Stimulated activated CD8-positive, alpha-beta memory T cell treated with anti-CD3 and anti-CD28 coated beads, Interleukin-7, amount 100 ng/mL, for 24 hours (primary cell): ENCODE measurements at regions not wholly inside any gene's neighbourhood (a gene's known extent, or its start where the extent isn't known, plus 50 kb on each side); places are given as distances from the start of the nearest gene placed in this dataset.
"Not testable (repeated sequence)": the region's sequence is repeated elsewhere in the genome, so short reads cannot be mapped to it uniquely, and the experiment has no call there.

Experiments used
- DNase-seq: peaks from one replicate; pipeline ENCODE4 v3.0.0-alpha.2; 2020; ENCODE audit warnings: low read depth

DNA sequence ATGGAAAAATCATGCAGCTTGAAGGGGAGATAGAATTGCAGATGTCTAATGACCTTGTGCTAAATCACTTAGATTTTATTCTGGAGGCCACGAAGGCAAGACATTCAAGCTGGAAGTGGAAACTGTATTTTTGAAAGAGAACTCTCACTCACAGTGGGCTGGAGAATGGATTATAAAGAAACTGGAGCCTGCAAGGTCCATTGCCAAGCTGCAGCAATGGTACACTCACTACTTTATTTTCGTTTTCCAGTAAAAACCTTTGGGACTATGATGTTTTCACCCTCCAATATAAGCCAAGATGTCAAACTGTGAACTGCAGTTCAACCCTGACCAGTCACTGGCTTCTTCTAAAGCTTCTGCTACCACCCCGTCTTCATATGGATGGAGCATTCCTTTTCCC, 62.0 kb downstream of the SKIDA1 start:
- DNase-seq: no peak

DNA sequence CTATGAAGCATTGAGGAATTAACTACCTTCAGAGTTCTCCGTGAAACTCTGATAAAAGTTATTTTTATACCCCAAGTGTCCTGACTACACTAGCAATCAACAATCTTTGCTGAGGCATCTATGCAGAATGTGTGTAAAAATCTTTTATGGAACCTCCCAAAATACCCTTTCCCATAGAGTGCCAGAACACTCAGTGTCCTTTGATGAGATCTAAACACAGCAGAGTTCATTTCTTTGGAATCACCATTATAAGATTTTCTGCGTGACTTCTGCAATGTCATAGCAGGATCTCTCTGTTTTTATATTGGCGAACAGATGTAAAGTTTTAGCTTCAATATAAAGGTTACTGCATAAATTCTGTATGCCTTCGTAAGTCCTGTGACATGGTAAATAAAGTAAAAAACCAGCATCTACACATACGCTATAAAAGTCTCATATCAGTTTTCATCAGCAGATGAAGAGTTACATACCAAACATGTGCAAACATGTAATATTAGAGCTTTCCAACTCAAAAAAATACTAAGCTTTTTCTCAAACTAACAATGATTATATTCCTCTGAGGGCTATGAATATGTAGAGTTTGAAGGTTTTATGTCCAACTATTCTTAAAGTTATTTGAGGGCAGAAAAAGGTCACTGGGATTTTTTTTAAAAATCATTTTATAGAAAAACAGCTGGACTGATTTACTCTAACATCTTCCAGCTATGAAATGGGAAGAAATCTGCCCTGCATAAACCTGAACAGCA, 67.2 kb downstream of the SKIDA1 start:
- DNase-seq: no peak

DNA sequence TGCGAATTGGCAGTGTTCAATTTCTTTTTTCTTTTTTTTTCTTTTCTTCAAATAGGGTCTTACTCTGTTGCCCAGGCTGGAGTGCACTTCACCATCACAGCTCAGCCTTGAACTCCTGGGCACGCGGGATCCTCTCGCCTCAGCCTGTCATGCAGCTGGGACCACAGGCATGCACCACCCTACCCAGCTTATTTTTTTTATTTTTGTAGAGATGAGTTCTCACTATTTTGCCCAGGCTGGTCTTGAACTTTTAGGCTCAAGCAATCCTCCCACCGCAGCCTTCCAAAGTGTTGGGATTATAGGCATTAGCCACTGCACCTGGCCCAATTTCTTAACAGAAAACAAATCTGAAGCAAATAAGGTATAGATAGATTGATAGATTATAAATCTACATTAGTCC, 69.3 kb downstream of the SKIDA1 start:
- DNase-seq: no peak

DNA sequence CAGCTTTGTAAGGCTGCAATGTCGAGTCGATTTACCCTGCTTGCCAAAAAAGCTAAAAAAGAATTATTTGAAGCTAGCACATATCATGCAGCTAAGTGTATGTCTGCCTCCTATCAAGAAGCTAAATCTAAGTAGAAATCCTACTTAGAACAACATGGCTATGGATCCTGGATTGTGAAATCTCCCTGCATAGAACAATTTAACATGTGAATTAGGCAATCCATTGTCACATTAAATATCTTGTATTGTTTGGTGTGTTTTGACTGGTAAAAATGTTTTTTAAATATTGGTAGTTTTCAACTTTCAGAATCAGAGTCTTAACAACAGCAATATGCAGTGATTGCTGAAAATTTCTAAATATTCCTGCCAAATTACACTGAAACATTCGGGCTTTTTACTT, 73.3 kb downstream of the SKIDA1 start:
- DNase-seq: no peak

DNA sequence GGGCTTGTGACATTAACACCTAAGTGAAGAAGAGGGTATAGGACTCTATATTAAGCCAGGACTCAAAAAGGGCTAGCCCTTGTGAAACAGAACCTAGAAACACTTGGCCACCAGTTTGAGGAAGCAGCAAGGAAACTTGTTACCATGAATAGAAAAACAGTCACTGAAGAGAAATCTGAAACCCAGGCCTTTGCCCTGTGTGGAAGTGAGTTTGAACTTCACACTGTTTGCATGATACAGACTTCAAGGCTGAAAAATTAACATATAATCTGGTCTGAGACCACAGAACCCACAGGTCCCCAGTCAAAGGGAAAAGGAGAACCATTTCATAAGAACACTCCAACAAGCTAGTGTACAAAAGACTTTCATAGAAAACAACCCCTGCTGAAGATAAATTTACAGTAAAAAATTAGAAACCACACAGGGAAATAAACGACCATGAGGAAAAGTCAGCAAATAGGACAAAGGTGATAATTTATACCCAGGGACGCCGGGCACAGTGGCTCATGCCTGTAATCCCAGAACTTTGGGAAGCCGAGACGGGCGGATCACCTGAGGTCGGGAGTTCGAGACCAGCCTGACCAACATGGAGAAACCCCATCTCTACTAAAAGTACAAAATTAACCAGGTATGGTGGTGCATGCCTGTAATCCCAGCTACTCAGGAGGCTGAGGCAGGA, 76.1 kb downstream of the SKIDA1 start:
- no peak for DNase-seq

DNA sequence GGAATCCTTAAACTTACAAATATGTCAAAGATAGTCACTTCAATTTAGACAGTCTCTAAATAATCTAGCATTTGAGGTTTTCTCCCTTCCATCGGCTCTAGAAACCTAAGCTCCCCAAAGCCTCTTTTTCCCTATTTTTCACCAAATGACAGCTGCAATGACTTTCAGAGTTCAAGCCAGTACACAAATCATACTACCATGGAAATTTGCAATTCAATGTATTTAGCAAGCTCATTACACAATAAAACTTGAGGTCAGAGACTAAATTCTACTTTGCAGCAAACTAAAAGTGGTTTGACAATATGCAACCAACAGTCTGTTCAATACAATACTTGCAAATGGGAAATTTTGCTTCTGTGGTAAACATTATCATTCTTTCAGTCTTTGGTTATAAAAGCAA, 80.3 kb downstream of the SKIDA1 start:
- no peak for DNase-seq

DNA sequence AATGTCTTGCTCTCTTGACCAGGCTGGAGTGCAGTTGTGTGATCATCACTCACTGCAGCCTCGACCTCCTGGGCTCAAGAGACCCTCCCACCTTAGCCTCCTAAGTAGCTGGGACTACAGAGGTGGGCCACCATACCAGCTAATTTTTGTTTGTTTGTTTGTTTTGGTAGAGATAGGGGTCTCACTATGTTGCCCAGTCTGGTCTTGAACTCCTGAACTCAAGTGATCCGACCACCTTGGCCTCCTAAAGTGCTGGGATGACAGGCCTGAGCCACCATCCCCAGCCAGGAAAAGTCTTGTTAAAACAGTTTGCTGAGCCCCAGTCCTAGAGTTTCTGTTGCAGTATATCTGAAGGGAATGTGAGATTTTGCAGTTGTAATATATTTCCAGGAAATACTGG, 83.9 kb downstream of the SKIDA1 start:
- no peak for DNase-seq

DNA sequence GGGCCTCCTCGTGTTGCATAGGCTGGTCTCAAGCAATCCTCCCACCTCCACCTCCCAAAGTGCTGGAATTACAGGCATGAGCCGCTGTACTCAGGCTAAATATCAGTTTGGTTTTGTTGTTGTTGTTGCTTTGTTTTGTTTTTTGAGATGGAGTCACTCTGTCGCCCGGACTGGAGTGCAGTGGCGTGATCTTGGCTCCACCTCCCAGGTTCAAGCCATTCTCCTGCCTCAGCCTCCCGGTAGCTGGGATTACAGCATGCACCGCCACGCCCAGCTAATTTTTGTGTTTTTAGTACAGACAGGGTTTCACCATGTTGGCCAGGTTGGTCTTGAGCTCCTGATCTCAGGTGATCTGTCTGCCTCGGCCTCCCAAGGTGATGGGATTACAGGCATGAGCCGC, 86.6 kb downstream of the SKIDA1 start:
- DNase-seq: not testable (repeated sequence)

DNA sequence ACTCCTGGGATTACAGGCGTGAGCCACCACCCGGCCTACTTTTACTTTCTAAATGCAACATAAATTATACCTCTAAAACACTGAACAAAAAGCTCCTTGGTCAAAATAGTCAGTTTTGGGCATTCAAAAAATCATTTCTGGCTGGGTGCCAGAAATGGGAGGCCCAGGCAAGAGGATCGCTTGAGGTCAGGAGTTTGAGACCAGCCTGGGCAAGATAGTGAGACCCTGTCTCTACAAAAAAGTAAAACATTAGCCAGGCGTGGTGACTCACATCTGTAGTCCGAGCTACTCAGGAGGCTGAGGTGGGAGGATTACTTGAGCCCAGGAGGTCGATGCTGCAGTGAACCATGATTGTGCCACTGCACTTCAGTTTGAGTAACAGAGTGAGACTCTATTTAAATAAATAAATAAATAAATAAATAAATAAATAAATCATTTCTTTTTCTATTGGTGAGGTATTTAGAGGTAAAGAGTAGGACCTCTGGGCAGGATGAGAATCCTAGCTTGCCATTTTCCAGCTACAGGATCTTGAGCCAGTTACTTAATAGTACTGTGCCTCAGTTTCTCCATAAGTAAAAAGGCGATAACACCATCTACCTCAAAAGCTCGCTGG, 87.6 kb downstream of the SKIDA1 start:
- no peak for DNase-seq

DNA sequence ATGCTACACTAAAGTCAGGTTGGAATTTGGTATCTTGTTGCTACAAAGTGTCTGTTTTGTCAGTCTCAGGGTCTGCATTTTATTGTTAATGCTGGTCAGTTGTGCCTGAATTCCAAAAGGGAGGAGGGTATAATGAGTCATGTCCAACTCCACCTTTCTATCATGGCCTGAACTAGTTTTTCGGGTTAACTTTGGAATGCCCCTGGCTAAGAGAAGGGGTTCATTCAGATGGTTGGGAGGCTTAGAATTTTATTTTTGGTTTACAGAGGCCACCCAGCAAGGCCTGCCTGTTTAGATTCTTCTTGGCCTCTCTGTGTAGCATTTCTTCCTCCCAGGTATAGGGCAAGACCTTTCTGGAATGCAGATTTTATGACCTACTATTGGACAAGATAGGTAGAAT, 93.2 kb downstream of the SKIDA1 start:
- DNase-seq: no peak

DNA sequence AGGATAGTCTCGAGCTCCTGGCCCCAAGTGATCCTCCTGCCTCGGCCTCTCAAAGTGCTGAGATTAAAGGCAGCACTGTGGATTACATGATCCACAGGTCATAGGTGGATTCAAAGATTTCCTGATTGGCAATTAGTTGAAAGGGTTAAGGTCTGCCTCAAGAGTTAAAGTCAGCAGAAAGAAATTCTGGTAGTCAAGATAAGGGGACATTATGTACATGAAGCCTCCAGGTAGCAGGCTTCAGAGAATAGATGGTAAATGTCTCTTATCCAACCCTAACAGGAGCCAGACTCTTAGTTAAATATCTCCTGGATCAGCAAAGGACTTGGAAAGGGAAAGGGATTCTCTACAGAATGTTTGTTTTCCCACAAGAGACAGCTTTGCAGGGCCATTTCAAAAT, 93.7 kb downstream of the SKIDA1 start:
- no peak for DNase-seq

DNA sequence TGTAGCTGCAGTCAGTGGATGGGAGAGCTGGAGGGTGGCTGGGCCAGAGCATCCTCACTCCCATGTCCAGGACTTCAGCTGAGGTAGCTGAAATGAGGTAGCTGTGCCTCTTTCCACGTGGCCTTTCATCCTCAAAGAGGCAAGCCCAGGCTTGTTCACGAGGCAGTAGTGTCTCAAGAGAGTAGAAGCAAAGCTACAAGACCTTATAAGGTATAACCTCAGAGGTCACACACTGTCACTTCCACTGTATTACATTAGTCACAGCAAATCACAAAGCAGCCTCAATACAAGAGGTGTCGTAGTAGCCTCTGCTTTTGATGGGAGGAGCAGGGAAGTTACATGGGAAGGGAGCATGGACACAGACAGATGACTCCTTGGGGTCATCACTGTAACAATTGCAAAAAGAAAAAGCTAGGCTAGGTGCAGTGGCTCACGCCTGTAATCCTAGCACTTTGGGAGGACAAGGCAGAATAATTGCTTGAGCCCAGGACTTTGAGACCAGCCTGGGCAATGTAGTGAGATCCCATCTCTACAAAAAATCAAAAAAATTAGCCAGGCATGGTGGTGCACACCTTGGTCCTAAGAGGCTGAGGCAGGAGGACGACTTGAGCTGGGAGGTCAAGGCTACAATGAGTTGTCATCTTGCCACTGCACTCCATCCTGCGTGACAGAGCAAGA, 97.5 kb downstream of the SKIDA1 start:
- no peak for DNase-seq

DNA sequence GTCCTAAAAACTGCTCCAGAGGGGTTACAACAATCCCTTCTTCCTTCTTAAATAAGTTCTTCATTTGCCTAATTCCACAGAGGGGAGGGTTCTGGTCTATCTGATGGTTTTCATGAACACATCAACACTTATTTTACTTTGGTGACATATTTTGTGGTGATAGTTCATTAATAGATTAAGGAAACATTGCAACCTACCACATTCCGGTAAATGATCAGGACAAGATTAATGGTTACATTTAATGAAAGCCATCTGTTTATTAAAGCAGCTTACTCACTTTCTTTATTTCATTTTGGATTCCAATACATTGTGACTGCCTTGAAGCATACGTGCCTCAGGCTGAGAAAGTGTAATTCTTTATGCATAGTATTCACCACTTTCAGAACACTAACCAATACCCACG, 101.0 kb downstream of the SKIDA1 start:
- no peak for DNase-seq

DNA sequence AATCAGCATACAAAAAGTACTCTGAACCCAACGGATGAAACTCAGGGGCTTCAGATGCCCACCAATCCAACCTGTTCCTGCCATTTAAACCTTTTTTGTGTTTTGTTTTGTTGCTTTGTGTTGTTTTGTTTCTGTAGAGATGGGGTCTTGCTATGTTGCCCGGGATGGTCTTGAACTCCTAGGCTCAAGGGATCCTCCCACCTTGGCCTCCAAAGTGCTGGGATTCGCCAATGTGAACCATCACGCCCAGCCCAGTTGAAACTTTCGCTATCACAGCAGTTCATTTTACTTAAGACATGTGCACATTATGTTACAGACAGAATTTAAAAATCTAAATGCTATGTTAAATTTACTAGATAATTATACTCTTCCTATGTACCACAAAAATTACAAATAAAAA, 101.6 kb downstream of the SKIDA1 start:
- no peak for DNase-seq

DNA sequence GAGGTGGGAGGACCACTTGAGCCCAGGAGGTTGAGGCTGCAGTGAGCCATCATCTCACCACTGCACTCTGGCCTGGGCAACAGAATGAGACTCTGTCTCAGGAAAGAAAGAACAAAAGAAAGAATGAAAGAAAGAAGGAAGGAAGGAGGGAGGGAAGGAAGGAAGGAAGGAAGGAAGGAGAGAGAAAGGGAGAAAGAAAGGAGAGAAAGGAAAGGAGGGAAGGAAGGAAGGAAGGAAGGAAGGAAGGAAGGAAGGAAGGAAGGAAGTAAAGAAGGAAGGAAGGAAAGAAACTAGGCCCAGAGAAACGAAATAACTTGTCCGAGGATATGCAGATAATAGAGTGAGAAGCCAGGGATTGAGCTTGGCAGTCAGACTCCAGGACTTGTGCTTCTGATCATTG, 102.1 kb downstream of the SKIDA1 start:
- no peak for DNase-seq

DNA sequence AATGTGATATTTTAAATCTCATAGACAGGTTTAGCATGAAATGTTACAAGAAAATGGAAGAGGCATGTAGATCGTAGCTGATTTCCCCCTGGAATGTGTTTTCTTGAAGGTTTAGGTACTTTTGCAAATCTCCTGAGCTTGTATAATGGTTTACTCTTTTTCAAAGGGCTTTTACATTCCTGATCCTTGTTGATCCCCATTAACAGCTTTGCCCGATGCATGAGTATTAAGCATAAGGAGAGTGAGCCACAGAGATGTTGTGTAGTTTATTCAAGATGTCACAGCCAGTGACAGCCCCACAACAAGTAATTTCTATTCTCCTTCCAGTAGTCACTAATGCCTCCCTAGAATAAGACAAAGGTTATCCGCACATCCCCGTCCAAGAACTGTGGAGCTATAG, 103.7 kb downstream of the SKIDA1 start:
- DNase-seq: no peak

DNA sequence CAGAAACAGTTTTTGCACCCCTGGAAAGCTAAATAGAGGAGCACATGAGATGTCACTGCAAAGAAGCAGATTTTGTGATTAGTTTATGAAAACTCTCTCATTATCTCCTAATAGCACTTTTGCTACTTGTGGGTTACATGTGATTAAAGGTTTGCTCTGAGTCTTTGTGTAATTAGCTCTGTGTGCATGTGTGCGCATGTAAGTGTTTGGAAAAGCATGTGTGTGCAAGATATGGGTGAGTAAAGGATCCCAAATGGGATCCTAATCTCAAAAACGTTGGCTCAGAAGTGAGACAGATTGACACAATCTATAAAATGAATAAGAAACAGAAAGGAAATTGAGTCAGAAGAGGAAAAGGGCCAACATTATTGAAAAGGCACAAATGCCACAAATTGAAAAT, 104.5 kb downstream of the SKIDA1 start:
- DNase-seq: no peak

DNA sequence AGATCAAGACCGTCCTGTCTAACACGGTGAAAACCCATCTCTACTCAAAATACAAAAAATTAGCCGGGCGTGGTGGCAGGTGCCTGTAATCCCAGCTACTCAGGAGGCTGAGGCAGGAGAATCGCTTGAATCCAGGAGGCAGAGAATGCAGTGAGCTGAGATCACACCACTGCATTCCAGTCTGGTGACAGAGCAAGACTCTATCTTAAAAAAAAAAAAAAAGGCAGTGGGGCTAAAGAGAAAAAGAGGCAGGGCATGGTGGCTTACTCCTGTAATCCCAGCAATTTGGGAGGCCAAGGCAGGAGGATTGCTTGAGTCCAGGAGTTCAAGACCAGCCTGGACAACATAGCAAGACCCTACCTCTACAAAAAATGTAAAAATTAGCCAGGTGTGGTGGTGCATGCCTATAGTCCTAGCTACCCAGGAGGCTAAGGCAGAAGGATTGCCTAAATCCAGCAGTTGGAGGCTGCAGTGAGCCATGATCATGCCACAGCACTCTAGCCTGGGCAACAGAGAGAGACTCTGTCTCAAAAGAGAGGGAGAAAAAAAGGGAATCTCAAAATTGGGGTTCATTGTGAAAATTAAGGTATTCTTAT, 106.4 kb downstream of the SKIDA1 start:
- not testable (repeated sequence) for DNase-seq

DNA sequence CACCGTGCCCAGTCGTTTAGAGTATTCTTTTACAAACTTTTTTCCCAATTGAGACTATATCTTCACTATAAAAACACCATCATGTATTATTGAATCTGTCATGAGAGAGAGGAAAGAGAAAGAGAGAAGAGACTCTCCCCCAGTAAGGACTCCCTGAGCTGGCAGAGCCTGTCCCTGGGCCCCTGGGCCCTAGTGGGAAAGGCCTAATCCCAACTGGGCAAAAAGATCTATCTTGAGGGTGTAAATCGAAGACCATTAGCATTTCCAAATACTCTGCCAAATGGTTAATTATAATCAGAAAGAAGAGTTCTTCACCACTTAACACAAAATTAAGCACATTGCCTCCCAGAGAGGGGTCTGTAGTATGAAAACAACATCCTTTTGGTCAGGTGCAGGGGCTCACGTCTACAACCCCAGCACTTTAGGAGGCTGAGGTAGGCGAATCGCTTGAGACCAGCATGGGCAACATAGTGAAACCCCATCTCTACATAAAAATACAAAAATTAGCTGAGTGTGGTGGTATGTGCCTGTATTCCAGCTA, 108.2 kb downstream of the SKIDA1 start:
- DNase-seq: no peak

DNA sequence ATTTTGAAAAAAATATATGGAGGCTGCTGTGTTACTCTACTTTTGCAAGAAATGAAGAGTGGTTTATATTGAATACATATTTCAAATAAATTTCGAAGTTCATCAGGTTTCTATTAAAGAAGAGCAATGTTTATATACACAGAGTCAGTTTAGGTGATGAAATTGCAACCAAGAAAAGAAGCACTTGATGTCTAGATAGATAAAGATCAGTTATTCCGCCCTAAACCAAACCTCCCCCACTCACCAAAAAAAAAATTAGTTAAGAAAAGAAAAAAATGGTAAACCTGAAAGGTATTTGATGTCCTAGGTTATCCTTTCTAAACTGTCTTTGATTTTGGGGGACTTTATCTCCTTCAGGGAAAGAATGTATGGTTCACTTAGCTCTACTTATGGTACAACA, 111.8 kb downstream of the SKIDA1 start:
- DNase-seq: no peak

DNA sequence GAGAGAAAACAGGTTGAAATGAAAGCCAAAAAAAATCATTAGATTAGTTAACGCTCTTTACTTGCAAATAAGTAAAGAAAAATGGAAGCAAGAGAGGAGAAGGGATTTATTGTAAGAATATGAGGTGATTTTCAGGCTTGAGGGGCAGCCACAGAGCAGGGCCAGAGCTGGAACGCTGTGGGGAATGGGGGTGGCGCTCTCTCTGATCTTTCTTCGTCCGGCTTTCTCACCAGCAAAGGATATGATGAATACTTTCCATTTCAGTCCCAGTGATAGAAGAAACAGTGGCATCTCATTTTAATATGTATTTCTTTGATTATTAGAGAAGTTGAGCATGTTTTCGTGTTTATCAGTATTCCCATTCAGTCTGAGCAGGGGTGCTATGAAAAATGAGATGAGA, 112.2 kb downstream of the SKIDA1 start:
- no peak for DNase-seq

DNA sequence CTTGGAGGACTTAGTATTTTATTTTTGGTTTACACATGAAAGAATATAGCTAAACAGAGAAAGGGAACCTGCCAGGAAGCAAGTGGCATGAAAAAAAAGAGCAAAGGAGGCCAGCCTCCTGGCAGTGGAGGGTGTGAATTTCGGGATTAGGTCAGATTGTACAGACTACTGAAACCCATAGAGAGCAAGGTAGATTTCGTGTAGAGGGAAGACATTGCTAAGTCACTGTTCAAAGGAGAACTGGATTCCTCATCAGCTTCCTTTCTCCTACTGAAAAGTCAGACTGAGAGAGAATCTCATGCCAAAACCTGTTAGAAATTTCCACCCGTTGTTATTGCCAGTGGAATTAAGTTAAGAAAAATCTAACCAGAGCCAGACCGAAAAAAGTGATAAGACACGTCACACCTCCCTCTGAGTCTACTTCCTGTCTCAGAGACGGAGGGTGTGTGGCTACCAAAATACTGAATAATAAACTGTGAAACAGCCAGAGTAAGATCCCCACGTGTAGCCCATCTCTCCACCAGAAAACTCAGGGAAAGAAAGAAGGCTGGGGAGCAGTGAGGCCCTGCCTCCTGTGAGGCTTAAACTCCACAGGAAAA, 118.8 kb downstream of the SKIDA1 start:
- no peak for DNase-seq
